C4-2B (cell line): ENCODE measurements at regions not wholly inside any gene's neighbourhood (a gene's known extent, or its start where the extent isn't known, plus 50 kb on each side); places are given as distances from the start of the nearest gene placed in this dataset.

ENCODE experiments used
- CTCF ChIP-seq: fragments of 450-650 bp; conservative IDR thresholded peaks from 2 replicates; pipeline ENCODE4 v1.5.1; 2017; ENCODE audit warnings: mild to moderate bottlenecking
- ZFX ChIP-seq: fragments of 450-650 bp; IDR thresholded peaks from 2 replicates; pipeline ENCODE4 v1.6.1; 2017

GRCh38 chr2:526918-527317 lies 150.3 kb downstream of the TMEM18 start:
- TF ChIP-seq CTCF (no peak), ZFX (no peak)
